ENCODE measurements at regions not wholly inside any gene's neighbourhood (a gene's known extent, or its start where the extent isn't known, plus 50 kb on each side); places are given as distances from the start of the nearest gene placed in this dataset.

DNA sequence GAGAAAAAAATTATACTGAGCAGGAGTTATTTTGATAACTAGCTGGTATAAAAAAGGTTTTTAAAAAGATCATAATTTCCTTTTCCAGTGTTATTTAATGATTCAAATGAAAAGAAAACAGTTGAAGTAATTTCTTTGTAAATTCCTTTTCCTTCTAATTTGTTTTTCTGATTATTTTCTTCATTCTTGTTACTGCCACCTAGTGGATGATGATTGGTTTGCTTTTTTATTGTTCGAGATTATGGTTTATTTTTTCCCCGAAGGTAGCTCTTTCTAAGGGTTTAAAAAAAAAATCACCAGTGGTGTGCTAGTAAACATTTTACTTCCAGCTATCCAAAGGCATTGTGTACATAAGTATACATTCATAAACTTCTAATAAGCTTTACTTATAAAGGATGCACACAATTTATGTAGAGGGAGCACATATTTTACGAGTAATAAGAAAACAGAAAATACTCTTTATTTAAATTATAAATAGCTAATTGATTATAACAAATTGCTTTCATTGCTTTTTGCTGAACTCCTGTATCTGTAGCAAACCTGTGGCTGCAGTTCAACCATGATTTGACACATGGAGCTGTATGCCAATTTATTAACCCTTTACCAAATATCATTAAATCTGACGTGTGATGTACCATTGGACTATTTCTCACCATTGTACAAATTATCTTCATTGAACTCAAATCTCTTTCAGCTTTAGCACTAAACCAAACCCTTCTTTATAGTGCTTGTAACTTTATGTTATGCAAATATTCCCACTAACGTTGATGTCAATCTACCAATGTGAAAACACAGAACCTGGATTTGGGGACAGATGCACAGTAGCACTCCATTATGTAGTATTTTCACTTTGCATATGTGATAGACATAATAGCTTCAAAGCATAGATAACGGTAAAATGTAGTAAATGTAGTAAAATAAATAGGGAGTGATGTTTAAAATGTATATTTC lies 97.8 kb upstream of the ANK2 start:
- 94% methylated on average over 1 of the region's 6 CpGs for WGBS
- H4K91ac ChIP-seq (ENCODE audit: low read length): no peak overlapping the region
- H3K4ac ChIP-seq (ENCODE audit: low read depth in 1 of 2, low read length in 2 of 2): no peak overlapping the region
- H3K4me1 ChIP-seq (ENCODE audit: control insufficient read depth, insufficient read depth, low read depth, low read length): no peaks in the 10 kb centered on the region
- peak; percentile 34 for DNase-seq
- no peak overlapping the region for H3K18ac ChIP-seq (ENCODE audit: low read depth in 1 of 2, low read length in 2 of 2)
- no peak overlapping the region for H2AFZ ChIP-seq (ENCODE audit: low read depth, low read length)
- no peak overlapping the region for H2BK5ac ChIP-seq (ENCODE audit: low read depth, low read length, poor library complexity, severe bottlenecking)
- peak overlapping the region; percentile 57 for H3K9ac ChIP-seq (ENCODE audit: low read length)
- H2BK120ac ChIP-seq (ENCODE audit: low read depth, low read length): no peak overlapping the region
- H3K4me3 ChIP-seq (ENCODE audit: insufficient read depth in 1 of 2, low read depth in 1 of 2, low read length in 2 of 2): no peak overlapping the region
- H3K14ac ChIP-seq (ENCODE audit: low read length in 2 of 2): no peak overlapping the region
- no peak overlapping the region for H2BK12ac ChIP-seq (ENCODE audit: low read length in 2 of 2)
- H2BK15ac ChIP-seq (ENCODE audit: low read depth, poor library complexity, severe bottlenecking): no peak overlapping the region
- H3K9me3 ChIP-seq (ENCODE audit: control insufficient read depth, low read length): no peaks in the 10 kb centered on the region
- H3K23ac ChIP-seq (ENCODE audit: low read length in 2 of 2): no peak overlapping the region
- no peaks in the 10 kb centered on the region for H3K27me3 ChIP-seq (ENCODE audit: control insufficient read depth in 1 of 2, insufficient read depth in 1 of 2, low read length in 2 of 2)
- no peaks in the 10 kb centered on the region for H3K36me3 ChIP-seq (ENCODE audit: control insufficient read depth in 1 of 2, insufficient read depth in 2 of 2, low read depth in 1 of 2, low read length in 2 of 2)
- no peak overlapping the region for H3K27ac ChIP-seq (ENCODE audit: low read length, poor library complexity, severe bottlenecking)
- H3K79me1 ChIP-seq (replicated peaks; ENCODE audit: low read length, poor library complexity, severe bottlenecking): no peaks in the 10 kb centered on the region
- no peak overlapping the region for H3K4me2 ChIP-seq (ENCODE audit: low read length, poor library complexity, severe bottlenecking)
- H4K8ac ChIP-seq (ENCODE audit: low read length): no peak overlapping the region
- H2AK5ac ChIP-seq (ENCODE audit: low read length, severe bottlenecking): no peak overlapping the region

DNA sequence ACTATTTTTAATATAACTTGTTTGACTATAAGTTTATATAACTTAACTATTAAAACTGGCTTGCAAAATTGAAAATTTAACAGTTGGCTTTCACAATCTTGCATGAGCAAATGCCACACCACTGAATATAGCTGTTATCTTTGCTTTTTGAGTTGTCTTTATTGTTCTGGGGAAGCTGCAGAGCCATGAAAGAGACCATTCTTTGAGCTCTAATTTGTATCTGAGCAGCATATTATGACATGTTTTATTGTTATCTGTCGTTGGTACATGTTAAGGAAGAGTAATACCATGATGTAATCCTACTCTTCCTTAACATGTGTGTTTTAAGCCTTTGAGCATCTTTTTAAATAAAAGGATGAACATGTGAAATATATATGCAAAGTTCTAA lies 97.1 kb upstream of the ANK2 start:
- no peak overlapping the region for H2BK5ac ChIP-seq (ENCODE audit: low read depth, low read length, poor library complexity, severe bottlenecking)
- no peak overlapping the region for H4K8ac ChIP-seq (ENCODE audit: low read length)
- no peaks in the 10 kb centered on the region for H3K27me3 ChIP-seq (ENCODE audit: control insufficient read depth in 1 of 2, insufficient read depth in 1 of 2, low read length in 2 of 2)
- H2AK5ac ChIP-seq (ENCODE audit: low read length, severe bottlenecking): no peak overlapping the region
- H2AFZ ChIP-seq (ENCODE audit: low read depth, low read length): no peak overlapping the region
- H3K36me3 ChIP-seq (ENCODE audit: control insufficient read depth in 1 of 2, insufficient read depth in 2 of 2, low read depth in 1 of 2, low read length in 2 of 2): no peaks in the 10 kb centered on the region
- H3K18ac ChIP-seq (ENCODE audit: low read depth in 1 of 2, low read length in 2 of 2): no peak overlapping the region
- H3K9me3 ChIP-seq (ENCODE audit: control insufficient read depth, low read length): no peaks in the 10 kb centered on the region
- no peak overlapping the region for H3K4me3 ChIP-seq (ENCODE audit: insufficient read depth in 1 of 2, low read depth in 1 of 2, low read length in 2 of 2)
- DNase-seq: no peak
- H3K14ac ChIP-seq (ENCODE audit: low read length in 2 of 2): no peak overlapping the region
- no peak overlapping the region for H3K4ac ChIP-seq (ENCODE audit: low read depth in 1 of 2, low read length in 2 of 2)
- H2BK120ac ChIP-seq (ENCODE audit: low read depth, low read length): no peak overlapping the region
- no peak overlapping the region for H3K27ac ChIP-seq (ENCODE audit: low read length, poor library complexity, severe bottlenecking)
- no peak overlapping the region for H4K91ac ChIP-seq (ENCODE audit: low read length)
- no peak overlapping the region for H2BK15ac ChIP-seq (ENCODE audit: low read depth, poor library complexity, severe bottlenecking)
- no peaks in the 10 kb centered on the region for H3K4me1 ChIP-seq (ENCODE audit: control insufficient read depth, insufficient read depth, low read depth, low read length)
- no peaks in the 10 kb centered on the region for H3K79me1 ChIP-seq (replicated peaks; ENCODE audit: low read length, poor library complexity, severe bottlenecking)
- H3K23ac ChIP-seq (ENCODE audit: low read length in 2 of 2): no peak overlapping the region
- H3K4me2 ChIP-seq (ENCODE audit: low read length, poor library complexity, severe bottlenecking): no peak overlapping the region
- H3K9ac ChIP-seq (ENCODE audit: low read length): no peak overlapping the region
- 50% methylated on average over 1 of the region's 1 CpG for WGBS
- no peak overlapping the region for H2BK12ac ChIP-seq (ENCODE audit: low read length in 2 of 2)

DNA sequence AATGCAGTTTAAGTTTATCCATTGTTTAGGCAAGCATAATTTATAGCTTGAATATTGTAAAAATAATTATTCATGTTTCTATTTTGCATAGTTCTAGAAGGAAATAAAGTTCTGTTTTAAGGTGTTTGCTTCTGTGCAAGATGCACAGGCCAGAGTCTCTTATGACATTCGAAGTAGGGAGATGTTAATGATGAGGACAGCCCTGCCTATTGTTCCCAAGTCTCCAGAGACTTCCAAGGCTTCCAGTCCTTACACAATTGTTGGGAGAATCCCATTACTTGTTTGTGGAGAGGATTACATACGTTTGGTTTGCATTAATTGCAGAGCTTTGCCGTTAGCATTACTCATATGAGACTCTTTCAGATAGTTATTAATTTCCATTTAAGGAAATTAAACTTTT lies 96.2 kb upstream of the ANK2 start:
- H3K4me2 ChIP-seq (ENCODE audit: low read length, poor library complexity, severe bottlenecking): no peak overlapping the region
- H2BK5ac ChIP-seq (ENCODE audit: low read depth, low read length, poor library complexity, severe bottlenecking): no peak overlapping the region
- H3K23ac ChIP-seq (ENCODE audit: low read length in 2 of 2): no peak overlapping the region
- no peaks in the 10 kb centered on the region for H3K27me3 ChIP-seq (ENCODE audit: control insufficient read depth in 1 of 2, insufficient read depth in 1 of 2, low read length in 2 of 2)
- H3K27ac ChIP-seq (ENCODE audit: low read length, poor library complexity, severe bottlenecking): no peak overlapping the region
- H2BK12ac ChIP-seq (ENCODE audit: low read length in 2 of 2): no peak overlapping the region
- H4K91ac ChIP-seq (ENCODE audit: low read length): no peak overlapping the region
- H3K79me1 ChIP-seq (replicated peaks; ENCODE audit: low read length, poor library complexity, severe bottlenecking): no peaks in the 10 kb centered on the region
- no peak overlapping the region for H3K18ac ChIP-seq (ENCODE audit: low read depth in 1 of 2, low read length in 2 of 2)
- no peak overlapping the region for H2AFZ ChIP-seq (ENCODE audit: low read depth, low read length)
- no peak overlapping the region for H3K4ac ChIP-seq (ENCODE audit: low read depth in 1 of 2, low read length in 2 of 2)
- H2BK120ac ChIP-seq (ENCODE audit: low read depth, low read length): no peak overlapping the region
- no peak overlapping the region for H3K4me3 ChIP-seq (ENCODE audit: insufficient read depth in 1 of 2, low read depth in 1 of 2, low read length in 2 of 2)
- H4K8ac ChIP-seq (ENCODE audit: low read length): no peak overlapping the region
- H3K9ac ChIP-seq (ENCODE audit: low read length): no peak overlapping the region
- no peak for DNase-seq
- H3K4me1 ChIP-seq (ENCODE audit: control insufficient read depth, insufficient read depth, low read depth, low read length): no peaks in the 10 kb centered on the region
- H3K14ac ChIP-seq (ENCODE audit: low read length in 2 of 2): no peak overlapping the region
- no peaks in the 10 kb centered on the region for H3K36me3 ChIP-seq (ENCODE audit: control insufficient read depth in 1 of 2, insufficient read depth in 2 of 2, low read depth in 1 of 2, low read length in 2 of 2)
- H3K9me3 ChIP-seq (ENCODE audit: control insufficient read depth, low read length): no peaks in the 10 kb centered on the region
- no peak overlapping the region for H2AK5ac ChIP-seq (ENCODE audit: low read length, severe bottlenecking)
- no peak overlapping the region for H2BK15ac ChIP-seq (ENCODE audit: low read depth, poor library complexity, severe bottlenecking)
- WGBS: 70% methylated on average over 1 of the region's 3 CpGs

- Histone ChIP-seq H4K91ac (ENCODE audit: low read length) (no peak overlapping the region), H2BK5ac (ENCODE audit: low read depth, low read length, poor library complexity, severe bottlenecking) (no peak overlapping the region), H3K4ac (ENCODE audit: low read depth in 1 of 2, low read length in 2 of 2) (no peak overlapping the region), H3K14ac (ENCODE audit: low read length in 2 of 2) (no peak overlapping the region), H2BK15ac (ENCODE audit: low read depth, poor library complexity, severe bottlenecking) (no peak overlapping the region), H3K9me3 (ENCODE audit: control insufficient read depth, low read length) (no peaks in the 10 kb centered on the region), H3K18ac (ENCODE audit: low read depth in 1 of 2, low read length in 2 of 2) (no peak overlapping the region), H3K9ac (ENCODE audit: low read length) (no peak overlapping the region), H3K4me2 (ENCODE audit: low read length, poor library complexity, severe bottlenecking) (no peak overlapping the region), H4K8ac (ENCODE audit: low read length) (no peak overlapping the region), H3K36me3 (ENCODE audit: control insufficient read depth in 1 of 2, insufficient read depth in 2 of 2, low read depth in 1 of 2, low read length in 2 of 2) (no peaks in the 10 kb centered on the region), H3K4me3 (ENCODE audit: insufficient read depth in 1 of 2, low read depth in 1 of 2, low read length in 2 of 2) (no peak overlapping the region), H2AFZ (ENCODE audit: low read depth, low read length) (no peak overlapping the region), H3K79me1 (replicated peaks; ENCODE audit: low read length, poor library complexity, severe bottlenecking) (no peaks in the 10 kb centered on the region), H3K4me1 (ENCODE audit: control insufficient read depth, insufficient read depth, low read depth, low read length) (no peaks in the 10 kb centered on the region), H3K23ac (ENCODE audit: low read length in 2 of 2) (no peak overlapping the region), H3K27ac (ENCODE audit: low read length, poor library complexity, severe bottlenecking) (no peak overlapping the region), H2BK12ac (ENCODE audit: low read length in 2 of 2) (no peak overlapping the region), H2AK5ac (ENCODE audit: low read length, severe bottlenecking) (no peak overlapping the region), H2BK120ac (ENCODE audit: low read depth, low read length) (no peak overlapping the region), H3K27me3 (ENCODE audit: control insufficient read depth in 1 of 2, insufficient read depth in 1 of 2, low read length in 2 of 2) (no peaks in the 10 kb centered on the region)
- no CpG with 5 or more reads among the region's 1 CpG for WGBS
- DNase-seq: no peak
These were observed 95.2 kb upstream of the ANK2 start for GRCh38 chr4:112954286-112954685.
